Parathyroid adenoma (tissue), 2 donors: ENCODE measurements at regions not wholly inside any gene's neighbourhood (a gene's known extent, or its start where the extent isn't known, plus 50 kb on each side); places are given as distances from the start of the nearest gene placed in this dataset.
"Not testable (repeated sequence)": the region's sequence is repeated elsewhere in the genome, so short reads cannot be mapped to it uniquely, and the experiment has no call there.

ENCODE experiments used
- H2AFZ ChIP-seq: fragments of 300-600 bp; sonication (generic); one replicate; pipeline ENCODE4 v1.7.0; 2017; ENCODE audit warnings: antibody characterized with exemption, mild to moderate bottlenecking
- H3K27ac ChIP-seq: fragments of 300-600 bp; sonication (generic); one replicate; pipeline ENCODE4 v1.7.0; 2017
- H3K27me3 ChIP-seq: fragments of 300-600 bp; sonication (generic); one replicate; pipeline ENCODE4 v1.7.0; 2017; ENCODE audit warnings: low read length; ENCODE audit not compliant: control insufficient read depth, insufficient read depth
- H3K36me3 ChIP-seq: fragments of 300-600 bp; sonication (generic); one replicate; pipeline ENCODE4 v1.7.0; 2017; ENCODE audit warnings: low read length; ENCODE audit not compliant: control insufficient read depth, insufficient read depth
- H3K4me1 ChIP-seq: fragments of 300-600 bp; sonication (generic); one replicate; pipeline ENCODE4 v1.7.0; 2017; ENCODE audit warnings: control low read depth
- H3K4me2 ChIP-seq: fragments of 300-600 bp; sonication (generic); one replicate; pipeline ENCODE4 v1.7.0; 2017; ENCODE audit warnings: low read length
- H3K4me3 ChIP-seq: fragments of 300-600 bp; sonication (generic); one replicate; pipeline ENCODE4 v1.7.0; 2017; ENCODE audit warnings: low read depth, low read length
- H3K79me2 ChIP-seq: fragments of 300-600 bp; sonication (generic); one replicate; pipeline ENCODE4 v1.7.0; 2017; ENCODE audit warnings: control low read depth
- H3K9ac ChIP-seq: fragments of 300-600 bp; sonication (generic); one replicate; pipeline ENCODE4 v1.7.0; 2017; ENCODE audit warnings: mild to moderate bottlenecking
- H3K9me3 ChIP-seq: fragments of 300-600 bp; sonication (generic); one replicate; pipeline ENCODE4 v1.7.0; 2017; ENCODE audit warnings: low read length; ENCODE audit not compliant: control insufficient read depth
- TF ChIP-seq, protein P1 (sequence below): fragments of 300-600 bp; sonication (generic); IDR thresholded peaks from one replicate; pipeline ENCODE4 v1.7.0; 2017; ENCODE audit warnings: antibody characterized with exemption, mild to moderate bottlenecking
- donor health status: primary hyperparathyroidism.

DNA sequence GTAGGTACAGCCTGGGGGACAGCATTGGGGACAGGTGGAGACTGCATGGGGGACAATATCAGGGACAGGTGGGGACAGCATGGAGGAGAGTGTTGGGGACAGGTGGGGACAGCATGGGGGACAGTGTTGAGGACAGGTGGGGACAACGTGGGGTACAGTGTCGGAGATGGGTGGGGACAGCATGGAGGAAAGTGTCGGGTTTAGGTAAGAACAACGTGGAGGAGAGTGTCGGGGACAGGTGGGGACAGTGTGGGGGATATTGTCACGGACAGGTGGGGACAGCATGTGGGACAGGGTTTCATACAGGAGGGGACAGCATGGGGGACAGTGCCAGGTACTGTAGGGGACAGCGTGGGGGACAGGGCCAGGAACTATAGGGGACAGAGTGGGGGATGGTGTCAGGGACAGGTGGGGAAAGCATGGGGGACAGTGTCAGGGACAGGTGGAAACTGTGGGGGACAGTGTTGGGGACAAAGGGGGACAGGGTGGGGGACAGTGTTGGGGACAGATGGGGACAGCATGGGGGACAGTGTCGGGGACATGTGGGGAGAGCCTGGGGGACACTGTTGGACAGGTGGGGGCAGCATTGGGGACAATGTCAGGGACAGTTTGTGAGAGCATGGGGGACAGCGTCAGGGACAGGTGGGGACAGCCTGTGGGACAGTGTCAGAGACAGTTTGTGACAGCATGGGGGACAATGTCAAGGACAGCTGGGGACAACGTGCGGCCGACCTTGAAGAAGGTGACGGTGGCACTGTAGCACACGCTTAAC, 213.1 kb downstream of the TMEM121 start:
- Histone ChIP-seq H3K9ac (no peak overlapping the region), H3K27me3 (no peaks in the 10 kb centered on the region), H3K79me2 (no peaks in the 10 kb centered on the region), H3K9me3 (no peaks in the 10 kb centered on the region), H3K36me3 (no peaks in the 10 kb centered on the region), H2AFZ (no peak overlapping the region), H3K4me1 (no peaks in the 10 kb centered on the region), H3K27ac (no peak overlapping the region), H3K4me2 (no peak overlapping the region), H3K4me3 (no peak overlapping the region)
- TF ChIP-seq, protein P1, sequence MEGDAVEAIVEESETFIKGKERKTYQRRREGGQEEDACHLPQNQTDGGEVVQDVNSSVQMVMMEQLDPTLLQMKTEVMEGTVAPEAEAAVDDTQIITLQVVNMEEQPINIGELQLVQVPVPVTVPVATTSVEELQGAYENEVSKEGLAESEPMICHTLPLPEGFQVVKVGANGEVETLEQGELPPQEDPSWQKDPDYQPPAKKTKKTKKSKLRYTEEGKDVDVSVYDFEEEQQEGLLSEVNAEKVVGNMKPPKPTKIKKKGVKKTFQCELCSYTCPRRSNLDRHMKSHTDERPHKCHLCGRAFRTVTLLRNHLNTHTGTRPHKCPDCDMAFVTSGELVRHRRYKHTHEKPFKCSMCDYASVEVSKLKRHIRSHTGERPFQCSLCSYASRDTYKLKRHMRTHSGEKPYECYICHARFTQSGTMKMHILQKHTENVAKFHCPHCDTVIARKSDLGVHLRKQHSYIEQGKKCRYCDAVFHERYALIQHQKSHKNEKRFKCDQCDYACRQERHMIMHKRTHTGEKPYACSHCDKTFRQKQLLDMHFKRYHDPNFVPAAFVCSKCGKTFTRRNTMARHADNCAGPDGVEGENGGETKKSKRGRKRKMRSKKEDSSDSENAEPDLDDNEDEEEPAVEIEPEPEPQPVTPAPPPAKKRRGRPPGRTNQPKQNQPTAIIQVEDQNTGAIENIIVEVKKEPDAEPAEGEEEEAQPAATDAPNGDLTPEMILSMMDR = no peak

DNA sequence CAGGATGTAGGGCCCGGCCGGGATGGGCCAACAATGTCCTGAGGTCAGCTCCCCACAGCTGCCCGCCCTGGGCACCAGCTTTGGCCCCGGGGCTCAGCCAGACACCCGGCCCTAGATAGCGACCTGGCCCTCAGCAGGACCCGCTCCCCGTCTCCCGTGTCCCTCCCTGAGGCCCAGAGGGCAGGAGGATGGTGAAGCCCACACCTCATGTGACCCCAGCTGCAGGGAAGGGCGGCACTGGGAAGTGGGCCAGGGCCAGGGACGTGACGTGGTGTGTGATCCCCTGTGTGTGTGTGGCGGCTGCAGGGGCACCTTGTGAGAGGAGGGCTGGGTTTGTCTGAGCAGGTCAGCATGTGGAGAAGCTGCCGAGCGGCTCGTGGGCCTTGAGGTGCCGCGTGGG, 213.9 kb downstream of the TMEM121 start:
- H3K9me3 ChIP-seq, H3K9ac ChIP-seq, H3K79me2 ChIP-seq, H3K27ac ChIP-seq, H3K4me2 ChIP-seq, H3K4me3 ChIP-seq, H3K27me3 ChIP-seq, H2AFZ ChIP-seq, H3K36me3 ChIP-seq, H3K4me1 ChIP-seq: not testable (repeated sequence)

DNA sequence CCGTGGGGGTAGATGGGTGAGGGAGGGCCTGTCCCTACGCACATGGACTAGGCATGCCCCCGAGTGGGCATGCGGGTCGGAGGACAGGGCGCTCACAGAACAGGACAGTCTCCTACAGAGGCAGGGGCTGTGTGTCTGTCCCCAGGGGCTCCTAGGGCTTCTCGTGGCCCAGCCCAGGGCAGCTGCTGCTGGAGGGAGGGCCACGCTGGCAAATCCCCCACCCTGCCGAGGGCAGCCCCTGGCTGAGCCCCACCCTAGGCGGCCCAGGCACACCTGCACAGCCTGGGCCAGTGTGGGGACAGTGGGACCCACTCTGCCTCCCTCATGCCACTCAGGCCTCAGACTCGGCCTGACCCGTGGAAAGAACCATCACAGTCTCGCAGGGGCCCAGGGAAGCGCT, 214.6 kb downstream of the TMEM121 start:
- not testable (repeated sequence) for H3K27ac ChIP-seq, H3K9me3 ChIP-seq, H3K4me2 ChIP-seq, H3K9ac ChIP-seq, H3K36me3 ChIP-seq, H2AFZ ChIP-seq, H3K4me1 ChIP-seq, H3K4me3 ChIP-seq, H3K79me2 ChIP-seq, H3K27me3 ChIP-seq

DNA sequence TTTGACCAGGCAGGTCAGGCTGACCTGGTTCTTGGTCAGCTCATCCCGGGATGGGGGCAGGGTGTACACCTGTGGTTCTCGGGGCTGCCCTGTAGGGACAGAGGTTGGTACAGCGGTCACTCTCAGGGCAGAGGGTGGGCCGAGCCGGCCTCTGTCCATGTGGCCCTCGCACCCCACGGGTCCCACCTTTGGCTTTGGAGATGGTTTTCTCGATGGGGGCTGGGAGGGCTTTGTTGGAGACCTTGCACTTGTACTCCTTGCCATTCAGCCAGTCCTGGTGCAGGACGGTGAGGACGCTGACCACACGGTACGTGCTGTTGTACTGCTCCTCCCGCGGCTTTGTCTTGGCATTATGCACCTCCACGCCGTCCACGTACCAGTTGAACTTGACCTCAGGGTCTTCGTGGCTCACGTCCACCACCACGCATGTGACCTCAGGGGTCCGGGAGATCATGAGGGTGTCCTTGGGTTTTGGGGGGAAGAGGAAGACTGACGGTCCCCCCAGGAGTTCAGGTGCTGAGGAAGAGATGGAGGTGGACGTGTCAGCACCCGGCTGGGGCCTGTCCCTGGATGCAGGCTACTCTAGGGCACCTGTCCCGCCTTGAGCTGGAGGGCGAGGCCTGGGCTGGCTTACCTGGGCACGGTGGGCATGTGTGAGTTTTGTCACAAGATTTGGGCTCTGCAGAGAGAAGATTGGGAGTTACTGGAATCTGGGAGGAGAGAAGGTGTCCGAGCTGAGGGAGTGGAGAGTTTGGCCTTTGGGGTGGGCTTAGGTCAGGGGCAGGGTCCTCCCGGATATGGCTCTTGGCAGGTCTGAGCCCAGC, 215.5 kb downstream of the TMEM121 start:
- H3K9me3 ChIP-seq, H3K4me1 ChIP-seq, H3K9ac ChIP-seq, H3K4me2 ChIP-seq, H2AFZ ChIP-seq, H3K4me3 ChIP-seq, H3K27ac ChIP-seq, H3K27me3 ChIP-seq, H3K36me3 ChIP-seq, H3K79me2 ChIP-seq: not testable (repeated sequence)

DNA sequence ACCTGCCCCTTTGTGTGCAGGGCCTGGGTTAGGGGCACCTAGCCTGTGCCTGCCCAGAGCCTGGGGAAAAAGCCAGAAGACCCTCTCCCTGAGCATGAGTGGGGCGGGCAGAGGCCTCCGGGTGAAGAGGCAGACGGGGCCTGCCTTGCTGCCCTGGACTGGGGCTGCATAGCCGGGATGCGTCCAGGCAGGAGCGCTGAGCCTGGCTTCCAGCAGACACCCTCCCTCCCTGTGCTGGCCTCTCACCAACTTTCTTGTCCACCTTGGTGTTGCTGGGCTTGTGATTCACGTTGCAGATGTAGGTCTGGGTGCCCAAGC, 216.1 kb downstream of the TMEM121 start:
- TF ChIP-seq, protein P1 = no peak

DNA sequence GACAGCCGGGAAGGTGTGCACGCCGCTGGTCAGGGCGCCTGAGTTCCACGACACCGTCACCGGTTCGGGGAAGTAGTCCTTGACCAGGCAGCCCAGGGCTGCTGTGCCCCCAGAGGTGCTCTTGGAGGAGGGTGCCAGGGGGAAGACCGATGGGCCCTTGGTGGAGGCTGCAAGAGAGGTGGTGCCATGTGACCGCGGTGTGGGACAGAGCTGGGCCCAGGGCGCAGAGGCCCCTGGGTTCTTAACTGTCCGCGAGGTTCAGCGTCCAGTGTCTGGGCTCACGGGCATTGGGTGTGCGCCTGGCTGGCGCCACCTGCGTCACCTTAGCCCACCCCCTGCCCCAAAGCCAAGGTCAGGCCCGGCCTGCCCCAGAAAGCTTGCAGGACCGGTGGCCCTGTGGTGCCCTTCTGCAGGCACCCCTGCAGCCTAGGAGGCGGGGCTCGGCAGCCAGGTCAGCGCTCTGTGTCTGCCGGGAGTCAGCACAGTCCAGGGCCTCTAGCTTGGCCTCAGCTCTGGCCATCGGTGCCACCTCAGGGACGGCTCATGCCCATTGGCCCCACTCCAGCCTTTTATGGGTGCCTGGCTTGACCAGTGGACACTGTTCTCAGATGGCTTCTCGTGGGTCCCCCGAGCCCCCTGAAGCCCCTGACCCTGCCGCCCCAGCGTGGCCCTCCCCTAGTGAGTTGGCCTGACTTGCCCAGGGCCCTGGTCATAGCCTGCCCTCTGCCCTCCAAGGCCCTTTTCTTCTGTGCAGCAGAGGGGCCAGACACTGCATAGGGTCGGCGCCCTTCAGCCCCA, 216.7 kb downstream of the TMEM121 start:
- not testable (repeated sequence) for H3K4me2 ChIP-seq, H3K27ac ChIP-seq, H3K36me3 ChIP-seq, H3K27me3 ChIP-seq, H3K79me2 ChIP-seq, H3K4me1 ChIP-seq, H3K4me3 ChIP-seq, H3K9me3 ChIP-seq, H2AFZ ChIP-seq, H3K9ac ChIP-seq

More for the DNA sequence above, 216.1 kb downstream of the TMEM121 start:
- H3K9me3 ChIP-seq = no peaks in the 10 kb centered on the region
- H3K9ac ChIP-seq = no peak overlapping the region
- H3K4me3 ChIP-seq = no peak overlapping the region
- H3K36me3 ChIP-seq = no peaks in the 10 kb centered on the region
- H3K79me2 ChIP-seq = no peaks in the 10 kb centered on the region
- H3K4me2 ChIP-seq = no peak overlapping the region
- H2AFZ ChIP-seq = no peak overlapping the region
- H3K27ac ChIP-seq = no peak overlapping the region
- no peaks in the 10 kb centered on the region for H3K27me3 ChIP-seq
- no peaks in the 10 kb centered on the region for H3K4me1 ChIP-seq

DNA sequence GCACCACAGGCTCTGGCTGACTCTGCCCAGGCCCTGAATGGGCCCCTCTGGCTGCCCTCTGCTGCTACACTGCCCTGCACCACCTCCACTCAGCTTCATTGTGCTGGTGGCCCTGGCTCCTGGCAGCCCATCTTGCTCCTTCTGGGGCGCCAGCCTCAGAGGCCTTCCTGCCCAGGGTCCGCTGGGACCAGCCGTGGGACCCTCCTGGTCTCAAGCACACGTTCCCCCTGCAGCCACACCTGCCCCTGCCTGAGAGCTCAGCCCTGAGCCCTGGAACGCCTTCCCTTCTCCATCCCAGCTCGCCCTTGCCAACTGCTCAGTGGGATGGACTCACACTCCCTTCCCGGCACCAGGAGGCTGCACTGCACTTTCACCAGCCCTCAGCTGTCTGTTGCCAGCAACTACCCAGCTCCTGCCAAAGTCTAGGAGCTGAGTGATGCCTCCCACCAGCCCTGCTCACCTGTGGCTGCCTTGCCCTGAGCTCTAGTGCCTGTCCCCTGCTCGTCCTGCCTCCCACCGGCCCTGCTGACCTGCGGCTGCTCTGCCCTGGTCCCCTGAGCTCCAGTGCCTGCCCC, 217.9 kb downstream of the TMEM121 start:
- H3K27ac ChIP-seq, H3K27me3 ChIP-seq, H3K4me3 ChIP-seq, H3K4me1 ChIP-seq, H2AFZ ChIP-seq, H3K9me3 ChIP-seq, H3K79me2 ChIP-seq, H3K36me3 ChIP-seq, H3K4me2 ChIP-seq, H3K9ac ChIP-seq: not testable (repeated sequence)
